ENCODE measurements at regions not wholly inside any gene's neighbourhood (a gene's known extent, or its start where the extent isn't known, plus 50 kb on each side); places are given as distances from the start of the nearest gene placed in this dataset.

DNA sequence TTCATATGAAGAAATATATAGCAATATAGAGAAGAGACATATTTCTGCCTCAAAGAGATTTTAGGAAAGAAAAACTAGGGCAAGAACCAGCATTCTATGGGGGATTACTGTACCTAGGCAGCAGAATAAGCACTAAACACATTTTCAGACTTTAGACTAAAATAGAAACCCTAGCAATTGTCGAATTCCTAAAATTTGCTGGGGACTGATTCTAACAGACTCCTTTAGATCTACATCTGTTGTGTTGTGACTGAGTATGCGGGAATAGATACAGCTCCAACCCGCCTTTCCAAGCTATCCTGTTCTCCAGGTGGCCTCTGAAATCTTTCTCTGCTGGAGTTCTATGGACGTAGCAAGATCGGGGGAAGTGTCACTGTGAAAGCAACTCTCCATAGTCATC is 482.2 kb downstream of the NTRK2 start:
- no peak for DNase-seq (ENCODE audit: low read depth)

DNA sequence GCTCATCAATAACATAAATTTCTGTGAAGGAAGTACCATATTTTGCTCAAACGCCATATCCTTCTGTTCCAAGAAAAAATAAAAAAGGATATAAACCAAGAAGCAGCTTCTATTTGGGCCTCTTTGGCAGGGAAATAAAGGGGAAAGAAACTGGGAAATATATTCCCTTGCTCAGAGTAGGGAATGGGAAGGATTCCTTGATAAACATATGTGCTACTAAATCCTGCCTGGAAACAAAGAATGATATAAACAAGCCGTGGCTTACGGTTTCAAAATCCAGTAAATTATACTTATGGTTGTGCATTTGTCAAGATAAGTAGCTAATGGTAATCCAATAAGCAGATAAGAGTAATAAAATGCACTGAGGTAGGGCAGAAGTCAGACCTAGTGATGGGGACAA is 481.6 kb downstream of the NTRK2 start:
- DNase-seq (ENCODE audit: low read depth) = no peak

DNA sequence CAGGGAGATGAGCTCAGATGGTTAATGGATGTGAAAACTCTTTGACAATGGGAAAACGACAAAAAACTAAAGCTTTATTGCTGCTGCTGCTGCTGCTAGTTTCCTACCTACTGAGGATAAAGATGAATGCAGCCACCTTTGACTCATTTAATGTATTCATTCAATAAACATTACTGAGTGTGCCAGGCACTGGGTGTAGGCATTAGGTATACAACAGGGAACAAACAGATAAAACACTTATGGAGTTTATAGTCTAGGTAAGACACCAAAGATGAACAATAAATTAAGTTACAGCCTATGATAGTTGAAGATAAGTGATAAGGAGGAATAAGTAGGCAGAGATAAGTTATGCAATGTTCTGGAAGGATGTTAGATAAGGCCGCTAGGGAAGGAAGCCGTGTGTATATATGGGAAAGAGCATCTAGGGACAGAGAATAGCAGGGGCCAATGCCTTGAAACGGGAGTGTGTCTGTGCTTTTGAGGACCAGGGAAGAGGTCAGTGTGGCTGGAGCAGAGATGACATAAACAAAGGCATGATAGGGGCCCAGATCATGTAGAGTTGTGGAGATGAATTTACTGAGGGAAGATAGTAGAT is 477.6 kb downstream of the NTRK2 start:
- no peak for DNase-seq (ENCODE audit: low read depth)

DNA sequence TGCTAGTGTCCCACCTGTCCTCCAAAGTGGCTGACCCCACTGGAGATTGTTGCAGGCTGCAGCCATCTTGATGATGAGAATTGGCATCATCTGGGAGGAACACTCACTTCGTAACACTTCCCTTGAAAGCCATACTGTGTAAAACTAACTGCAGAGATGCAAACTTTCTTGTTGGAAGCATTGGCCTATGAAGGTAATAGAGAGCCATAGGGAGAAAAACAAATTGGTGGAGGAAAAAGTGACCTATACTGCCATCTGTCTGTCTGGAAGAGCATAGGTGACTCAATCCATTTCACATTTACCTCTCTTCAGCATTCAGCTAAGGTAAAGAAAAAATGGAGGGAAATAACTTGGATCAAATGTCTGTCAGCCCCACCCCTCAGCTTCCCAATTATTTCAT is 473.4 kb downstream of the NTRK2 start:
- DNase-seq (ENCODE audit: low read depth) = no peak

DNA sequence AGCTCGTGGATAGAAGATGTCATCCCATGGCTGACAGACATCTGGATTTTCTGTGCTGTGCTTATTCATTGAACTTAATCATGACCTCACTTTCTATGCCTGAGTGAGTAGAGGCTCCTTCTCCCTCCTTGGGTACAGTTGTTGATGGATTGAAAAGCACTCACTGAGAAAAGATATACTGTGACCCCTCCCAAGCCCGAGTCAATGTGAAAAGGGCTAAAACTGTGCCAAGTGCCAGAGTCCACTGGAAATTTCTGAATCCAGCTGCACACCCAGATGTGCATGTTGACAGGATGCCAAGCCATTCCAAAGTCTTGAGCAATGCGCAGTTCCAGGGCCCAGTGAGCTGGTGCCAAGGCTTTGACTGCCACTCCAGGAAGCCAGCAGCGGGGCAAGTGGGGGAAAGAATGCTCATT is 473.0 kb downstream of the NTRK2 start:
- DNase-seq (ENCODE audit: low read depth) = no peak

DNA sequence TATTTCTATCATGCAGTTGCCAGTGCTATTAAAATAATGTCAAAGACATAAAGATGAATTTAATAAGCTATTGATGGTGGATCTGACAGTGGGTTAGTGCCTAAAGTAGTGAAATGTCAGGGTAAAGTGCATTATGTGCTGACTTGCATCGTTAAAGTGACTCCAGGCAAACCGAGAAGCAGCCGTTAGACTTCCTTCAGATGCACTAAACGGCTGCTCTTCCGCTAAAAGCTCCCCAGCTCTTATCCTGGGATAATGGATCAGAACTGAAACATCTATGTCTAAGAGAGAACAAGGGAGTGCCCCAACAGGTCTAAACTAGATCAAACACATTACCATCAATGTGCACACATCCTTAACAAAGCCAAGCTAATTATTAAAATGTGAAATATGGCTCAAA is 468.2 kb downstream of the NTRK2 start:
- no peak for DNase-seq (ENCODE audit: low read depth)

DNA sequence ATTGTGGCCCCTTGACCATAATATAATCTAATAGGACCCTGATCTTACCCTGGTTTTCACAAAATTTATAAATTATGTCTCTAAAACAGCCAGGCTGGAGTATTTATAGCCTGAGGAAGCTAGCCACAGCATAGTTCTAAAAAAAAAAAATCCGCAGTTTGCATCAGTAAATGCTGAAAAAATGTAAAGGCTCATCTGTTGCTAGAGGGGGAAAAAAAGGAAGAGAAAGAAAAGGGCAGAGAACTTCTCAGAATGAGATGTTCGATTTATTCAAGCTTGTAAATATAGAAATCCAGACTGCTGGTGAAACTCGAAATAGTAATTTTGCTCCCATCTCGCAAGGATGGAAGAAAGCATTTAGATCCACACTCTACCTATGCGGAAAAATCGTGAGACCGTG is 467.5 kb downstream of the NTRK2 start:
- DNase-seq (ENCODE audit: low read depth) = no peak

DNA sequence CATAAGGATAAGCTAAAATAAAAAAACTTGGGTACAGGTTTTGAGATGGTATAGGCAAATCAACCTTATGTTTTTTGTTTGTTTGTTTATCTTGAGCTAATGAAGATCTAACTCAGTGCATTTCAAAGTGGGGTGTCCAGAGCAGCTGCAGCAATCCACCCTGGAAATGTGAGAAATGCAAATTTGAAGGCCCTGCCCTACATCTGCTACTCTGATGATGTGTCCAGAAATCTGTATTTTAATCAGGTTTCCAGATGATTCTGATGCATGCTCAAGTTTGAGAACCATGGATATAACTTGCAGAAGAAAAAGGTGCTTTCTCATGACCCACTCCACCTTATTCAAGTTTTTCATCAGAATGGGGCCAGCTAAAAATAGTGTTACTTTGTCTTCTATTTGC is 467.0 kb downstream of the NTRK2 start:
- no peak for DNase-seq (ENCODE audit: low read depth)

DNA sequence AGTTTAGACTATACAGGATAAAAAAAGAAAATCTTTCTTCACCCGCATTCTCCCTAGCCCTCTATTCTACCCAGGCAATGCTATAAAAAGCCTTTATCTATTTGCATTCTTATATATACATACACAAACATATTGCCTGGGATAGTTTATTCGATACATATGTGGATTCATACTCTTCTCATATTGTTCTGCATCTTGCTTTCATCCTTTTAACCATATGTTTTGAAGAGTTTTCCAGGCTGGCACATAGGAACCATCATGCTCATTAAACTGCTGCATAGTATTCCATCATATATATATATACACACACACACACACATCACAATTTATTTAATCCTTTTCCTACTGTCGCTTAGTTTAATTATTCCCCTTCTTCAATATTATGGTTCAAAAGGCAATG is 461.2 kb downstream of the NTRK2 start:
- DNase-seq (ENCODE audit: low read depth) = no peak

DNA sequence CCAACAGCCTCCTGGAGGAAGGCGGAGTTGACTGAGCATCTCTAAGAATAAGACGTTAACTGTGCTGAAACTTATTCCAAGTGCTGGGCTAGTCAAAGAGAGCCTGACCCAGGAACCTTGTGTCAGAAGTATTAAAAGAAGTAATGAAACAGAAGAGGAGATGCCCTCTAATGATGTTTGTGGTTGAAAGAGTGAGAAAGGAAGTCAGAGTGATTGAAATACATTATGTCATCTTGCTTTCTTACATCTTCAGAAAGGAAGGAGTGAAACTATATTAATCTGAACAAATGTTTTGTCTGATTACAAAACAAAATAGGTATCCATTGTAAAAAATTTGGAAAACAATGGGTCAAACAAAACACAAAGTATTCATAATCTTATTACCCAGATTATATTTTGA is 460.7 kb downstream of the NTRK2 start:
- DNase-seq (ENCODE audit: low read depth) = no peak

DNA sequence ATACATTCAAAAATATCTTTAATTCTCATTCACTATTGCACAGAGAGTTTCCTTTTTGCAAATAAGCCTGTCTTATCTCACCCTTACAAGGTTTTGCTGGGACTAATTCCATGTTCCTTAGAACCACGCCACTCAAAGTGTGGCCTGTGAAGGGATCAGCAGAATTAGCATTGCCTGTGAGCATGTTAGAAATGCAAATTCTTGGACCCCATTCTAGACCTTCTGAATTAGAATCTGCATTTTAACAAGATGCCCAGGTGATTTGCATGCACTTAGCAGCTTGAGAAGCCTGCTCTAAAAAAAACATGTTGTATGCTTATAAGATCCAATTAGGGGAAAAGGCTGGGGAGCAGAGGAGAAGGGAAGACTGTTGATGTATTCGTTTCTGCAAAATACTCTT is 460.0 kb downstream of the NTRK2 start:
- no peak for DNase-seq (ENCODE audit: low read depth)

DNA sequence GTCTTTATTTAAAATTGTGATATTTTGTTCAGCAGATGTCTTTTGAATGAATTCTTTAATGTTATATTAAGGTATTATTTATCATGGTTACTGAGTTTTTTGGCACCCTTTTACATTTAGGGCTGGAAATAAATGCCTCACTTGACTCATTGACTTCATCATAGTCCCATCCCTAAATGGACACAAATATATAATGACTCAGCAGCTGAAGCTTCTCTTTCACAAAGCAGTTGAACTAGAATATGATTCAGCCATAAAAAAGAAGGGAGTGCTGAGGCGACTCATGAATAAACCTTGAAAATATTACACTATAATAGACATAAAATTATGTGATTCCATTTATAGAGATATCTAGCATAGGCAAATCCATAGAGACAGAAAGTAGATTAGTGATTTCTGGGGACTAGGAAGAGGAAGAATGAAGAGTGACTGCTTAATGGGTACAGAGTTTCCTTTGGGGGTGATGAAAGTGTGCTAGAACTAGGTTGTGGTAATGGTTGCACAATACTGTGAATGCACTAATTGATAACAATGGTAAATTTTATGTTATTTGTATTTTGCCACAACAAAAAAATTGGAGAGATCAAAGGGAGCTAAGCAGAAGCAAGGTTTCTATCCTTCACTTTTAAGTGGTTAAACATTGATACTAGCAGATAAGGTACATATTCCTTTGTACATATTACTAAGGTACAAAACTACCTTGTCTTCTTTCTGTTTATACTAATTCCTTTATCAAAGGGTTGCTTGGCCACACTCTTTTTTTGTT is 449.6 kb downstream of the NTRK2 start:
- DNase-seq (ENCODE audit: low read depth) = no peak

DNA sequence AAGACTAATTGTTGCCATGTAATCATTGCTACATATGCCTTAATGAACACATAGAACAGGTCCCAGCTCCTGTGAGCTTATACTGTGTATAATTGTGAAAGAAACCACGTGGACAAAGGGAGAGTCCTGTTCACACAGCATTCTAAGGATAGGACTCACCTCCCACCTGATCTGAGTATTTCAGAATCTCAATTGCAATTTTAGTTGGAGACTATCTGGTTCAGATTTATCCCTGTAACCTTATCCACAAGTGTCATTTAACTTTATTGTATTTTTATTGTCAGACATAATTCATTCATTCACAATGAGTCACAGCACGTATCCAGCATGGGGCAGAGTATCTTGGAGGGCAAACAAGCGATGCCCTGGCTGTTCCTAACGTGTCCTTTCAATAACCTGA is 448.3 kb downstream of the NTRK2 start:
- DNase-seq (ENCODE audit: low read depth) = no peak

DNA sequence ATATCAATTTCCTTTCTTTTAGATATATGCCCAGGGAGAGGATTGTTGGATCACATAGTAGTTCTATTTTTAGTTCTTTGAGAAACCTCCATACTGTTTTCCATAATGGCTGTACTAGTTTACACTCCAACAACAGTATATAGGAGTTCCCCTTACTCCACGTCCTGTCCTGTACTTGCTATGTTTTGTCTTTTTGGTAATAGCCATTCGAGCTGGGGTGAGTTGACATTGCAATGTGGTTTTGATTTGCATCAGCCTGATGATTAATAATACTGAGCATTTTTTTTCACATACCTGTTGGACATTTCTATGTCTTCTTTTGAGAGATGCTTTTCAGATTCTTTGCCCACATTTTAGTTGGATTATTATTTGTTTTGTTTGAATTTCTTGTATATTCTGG is 445.9 kb downstream of the NTRK2 start:
- no peak for DNase-seq (ENCODE audit: low read depth)

DNA sequence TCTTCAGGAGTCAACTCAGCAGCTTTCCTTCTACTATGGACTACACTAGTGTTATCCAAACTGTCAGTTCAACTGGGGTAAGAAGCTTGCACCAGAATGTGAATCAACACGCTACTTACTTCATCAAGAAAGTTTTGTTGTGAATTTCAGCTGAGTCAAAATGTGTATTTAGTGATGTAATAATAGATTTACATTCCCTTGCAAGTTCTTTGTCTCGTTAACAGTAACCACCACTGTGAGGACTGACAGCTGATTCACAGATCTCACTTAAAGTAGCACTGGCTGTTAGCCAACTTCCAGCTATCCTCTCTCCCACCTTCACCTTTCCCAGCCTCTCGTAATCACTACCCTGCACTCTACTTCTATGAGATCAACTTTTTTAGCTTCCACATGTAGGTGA is 445.3 kb downstream of the NTRK2 start:
- no peak for DNase-seq (ENCODE audit: low read depth)

DNA sequence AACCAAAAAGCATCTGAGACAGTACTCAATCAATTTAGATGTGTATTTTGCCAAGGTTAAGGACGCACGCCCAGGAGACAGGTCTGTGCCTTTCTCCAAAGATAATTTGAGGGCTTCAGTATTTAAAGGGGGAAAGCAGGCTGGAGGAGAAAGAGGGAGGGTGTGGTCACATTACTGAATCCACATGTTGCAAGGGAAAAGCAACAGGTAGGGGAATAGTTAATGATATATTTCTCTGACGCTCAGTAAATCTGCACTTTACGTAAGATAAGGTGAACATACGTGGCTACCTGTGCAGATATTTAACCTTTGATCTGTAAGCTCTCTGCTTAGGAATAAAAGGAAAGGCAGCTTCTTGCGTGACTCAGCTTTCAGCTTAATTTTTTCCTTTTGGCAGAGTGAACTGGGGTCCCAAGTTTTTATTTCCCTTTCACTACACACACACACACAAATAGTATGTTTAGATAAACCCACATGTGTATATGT is 443.4 kb downstream of the NTRK2 start:
- no peak for DNase-seq (ENCODE audit: low read depth)

DNA sequence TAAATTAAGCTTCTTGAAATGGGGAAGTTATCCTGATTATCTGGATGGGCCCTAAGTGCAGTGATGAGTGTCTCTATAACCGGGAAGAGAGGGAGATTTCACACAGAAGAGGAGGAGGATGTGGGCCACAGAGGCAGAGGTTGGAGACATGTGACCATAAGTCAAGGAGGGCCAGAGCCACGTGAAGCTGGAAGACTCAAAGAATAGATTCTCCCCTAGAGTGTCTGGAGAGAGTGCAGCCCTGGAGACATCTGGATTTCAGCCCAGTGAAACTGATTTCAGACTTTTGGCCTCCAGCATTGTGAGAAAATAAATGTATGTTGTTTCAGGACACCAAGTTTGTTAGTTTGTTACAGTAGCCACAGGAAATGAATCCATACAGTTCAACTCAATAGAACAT is 442.9 kb downstream of the NTRK2 start:
- no peak for DNase-seq (ENCODE audit: low read depth)

DNA sequence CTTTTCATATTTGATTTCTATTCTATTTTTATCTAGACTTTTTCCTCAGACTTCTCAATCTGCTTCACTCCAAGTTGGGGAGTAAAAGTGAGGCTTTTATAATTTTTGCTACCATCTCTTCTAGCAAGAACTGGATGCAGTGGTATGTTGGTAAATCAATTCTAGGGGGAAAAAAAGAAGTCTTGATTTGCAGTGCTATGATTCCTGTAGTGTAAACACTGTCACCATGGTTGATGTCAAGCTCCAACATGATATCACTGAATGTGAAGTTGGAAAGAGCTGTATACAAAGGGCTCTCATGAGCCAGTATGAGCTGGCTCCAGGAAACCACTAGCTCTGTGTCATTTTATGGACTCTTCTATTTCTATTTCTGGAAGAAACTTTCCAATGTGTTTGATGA is 439.2 kb downstream of the NTRK2 start:
- no peak for DNase-seq (ENCODE audit: low read depth)

DNA sequence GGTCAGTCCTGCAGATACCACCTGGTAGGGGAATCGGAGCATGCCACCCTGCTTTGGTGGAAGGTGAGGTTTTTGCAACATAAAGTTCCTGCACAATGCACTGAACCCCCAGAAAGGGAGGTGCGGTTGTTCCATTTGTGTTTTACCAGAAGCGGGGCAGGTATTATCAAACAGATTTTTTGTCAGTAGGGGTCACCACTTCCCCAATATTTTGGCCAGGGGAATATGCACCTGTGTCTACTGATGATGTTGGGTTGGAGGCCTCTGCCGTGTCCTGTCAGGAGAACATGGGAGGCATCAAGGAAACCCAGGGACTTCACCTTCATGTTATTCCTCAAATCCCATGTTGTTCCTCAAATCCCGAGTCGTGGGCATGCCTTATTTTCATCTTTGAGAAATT is 438.7 kb downstream of the NTRK2 start:
- DNase-seq (ENCODE audit: low read depth) = no peak

DNA sequence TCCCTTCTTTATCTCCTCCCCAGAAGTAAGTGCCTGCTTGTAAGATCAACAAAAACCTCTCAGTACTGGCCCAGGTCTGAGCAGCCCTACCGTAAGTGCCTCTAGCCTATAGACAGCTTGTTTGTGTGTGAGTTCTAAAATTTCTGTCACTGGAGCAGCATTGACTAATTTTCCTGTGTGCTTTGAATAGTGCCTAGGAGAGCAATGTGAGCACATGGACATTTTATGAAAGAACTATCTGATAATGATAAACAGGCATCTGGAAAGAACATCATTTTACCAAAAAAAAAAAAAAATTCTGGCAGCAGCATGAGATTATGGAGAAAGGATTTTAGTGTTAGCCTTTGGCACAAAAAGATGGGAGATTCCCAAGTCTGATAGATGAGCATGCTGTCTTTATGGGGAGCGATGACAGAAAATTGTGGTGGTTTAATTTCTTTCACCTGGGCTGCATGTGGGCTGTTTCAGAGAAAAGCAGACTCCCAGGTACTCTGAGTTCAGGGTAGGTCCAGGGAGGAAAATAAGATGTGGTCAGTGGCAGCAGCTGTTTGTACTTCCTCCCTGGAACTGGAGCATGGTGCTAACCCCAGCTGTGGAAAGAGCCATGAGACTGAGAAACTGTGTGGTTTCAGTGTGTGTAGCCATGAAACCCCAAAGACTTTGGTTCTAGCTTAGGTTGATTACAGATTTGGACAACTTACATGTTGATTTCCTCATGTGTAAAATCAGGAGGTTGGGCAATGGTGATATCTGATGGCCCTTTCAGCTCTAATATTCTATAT is 419.9 kb downstream of the NTRK2 start:
- no peak for DNase-seq (ENCODE audit: low read depth)

DNA sequence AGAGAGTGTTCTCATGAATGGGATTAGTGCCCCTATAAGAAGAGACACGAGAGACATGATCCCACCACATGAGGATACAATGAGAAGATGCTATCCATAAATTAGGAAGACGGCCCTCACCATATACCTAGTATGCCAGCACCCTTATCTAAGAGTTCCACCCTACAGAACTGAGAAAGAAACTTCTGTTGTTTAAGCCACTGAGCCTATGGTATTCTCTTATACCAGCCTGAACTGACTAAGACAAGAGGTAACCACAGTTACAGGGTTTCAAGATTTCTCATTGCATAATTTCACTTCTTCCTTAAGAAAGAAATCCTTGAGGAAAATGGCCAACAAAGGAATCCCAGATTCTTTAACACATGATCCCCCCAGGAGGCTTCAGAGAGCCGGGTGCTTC is 412.4 kb downstream of the NTRK2 start:
- no peak for DNase-seq (ENCODE audit: low read depth)

DNA sequence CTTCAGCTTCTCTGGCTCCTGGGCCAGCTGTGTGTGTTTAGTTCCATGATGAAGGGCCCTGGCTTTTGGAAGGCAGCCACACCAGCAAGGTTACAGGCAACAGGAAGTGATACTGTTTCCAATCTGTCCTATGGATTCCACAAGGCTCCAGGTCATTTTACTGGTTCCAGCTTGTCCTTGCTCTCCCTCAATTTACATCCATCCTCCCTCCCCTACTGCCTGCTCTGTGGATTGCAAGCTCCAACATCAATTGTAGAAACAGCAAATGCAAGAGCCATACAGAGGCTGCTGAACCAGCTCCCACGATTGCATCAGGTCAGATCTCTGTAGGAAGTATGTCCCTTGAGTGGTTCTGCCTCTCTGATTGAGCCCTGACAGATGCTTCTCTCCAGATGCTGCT is 409.8 kb downstream of the NTRK2 start:
- no peak for DNase-seq (ENCODE audit: low read depth)

DNA sequence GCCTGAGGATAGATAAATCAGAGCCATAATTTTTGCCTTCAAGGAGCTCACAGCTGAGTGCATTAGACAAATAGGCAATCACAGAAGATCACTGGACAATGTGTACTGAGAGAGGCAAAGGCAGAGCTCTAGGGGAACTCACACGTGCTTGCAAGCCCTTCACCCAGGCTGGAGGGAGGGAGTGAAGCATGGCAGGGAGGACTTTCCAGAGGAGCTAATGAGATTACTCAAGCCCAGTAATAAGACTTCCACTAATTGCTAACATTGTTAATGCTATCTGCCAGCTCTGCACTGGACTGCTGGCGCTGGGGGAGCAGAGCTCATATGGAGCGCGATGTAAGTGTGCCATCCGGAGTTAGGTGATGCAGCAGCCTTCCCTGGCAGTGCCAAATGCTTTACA is 408.4 kb downstream of the NTRK2 start:
- DNase-seq (ENCODE audit: low read depth) = no peak
